T-helper 1 cell treated with Interleukin-12 subunit alpha and Interleukin-12 subunit beta and Interleukin-4 antibody, amounts not matched to agents 30 μg/mL and 1 μg/mL, for 36 hours (primary cell): ENCODE measurements at regions not wholly inside any gene's neighbourhood (a gene's known extent, or its start where the extent isn't known, plus 50 kb on each side); places are given as distances from the start of the nearest gene placed in this dataset.
"Not testable (repeated sequence)": the region's sequence is repeated elsewhere in the genome, so short reads cannot be mapped to it uniquely, and the experiment has no call there.

Experiments used
- H3K27ac Mint-ChIP-seq: one replicate; pipeline ENCODE4 v1.8.0; 2021; ENCODE audit warnings: mild to moderate bottlenecking, mixed read lengths
- H3K27me3 Mint-ChIP-seq: one replicate; pipeline ENCODE4 v1.8.0; 2021; ENCODE audit warnings: low read depth, mixed read lengths
- H3K36me3 Mint-ChIP-seq: one replicate; pipeline ENCODE4 v1.8.0; 2021; ENCODE audit warnings: low read depth, mixed read lengths
- H3K4me1 Mint-ChIP-seq: one replicate; pipeline ENCODE4 v1.8.0; 2021; ENCODE audit warnings: low read depth, mixed read lengths
- H3K4me3 Mint-ChIP-seq: one replicate; pipeline ENCODE4 v1.8.0; 2021; ENCODE audit warnings: mild to moderate bottlenecking, moderate library complexity, mixed read lengths
- H3K9me3 Mint-ChIP-seq: one replicate; pipeline ENCODE4 v1.8.0; 2021; ENCODE audit warnings: mixed read lengths

DNA sequence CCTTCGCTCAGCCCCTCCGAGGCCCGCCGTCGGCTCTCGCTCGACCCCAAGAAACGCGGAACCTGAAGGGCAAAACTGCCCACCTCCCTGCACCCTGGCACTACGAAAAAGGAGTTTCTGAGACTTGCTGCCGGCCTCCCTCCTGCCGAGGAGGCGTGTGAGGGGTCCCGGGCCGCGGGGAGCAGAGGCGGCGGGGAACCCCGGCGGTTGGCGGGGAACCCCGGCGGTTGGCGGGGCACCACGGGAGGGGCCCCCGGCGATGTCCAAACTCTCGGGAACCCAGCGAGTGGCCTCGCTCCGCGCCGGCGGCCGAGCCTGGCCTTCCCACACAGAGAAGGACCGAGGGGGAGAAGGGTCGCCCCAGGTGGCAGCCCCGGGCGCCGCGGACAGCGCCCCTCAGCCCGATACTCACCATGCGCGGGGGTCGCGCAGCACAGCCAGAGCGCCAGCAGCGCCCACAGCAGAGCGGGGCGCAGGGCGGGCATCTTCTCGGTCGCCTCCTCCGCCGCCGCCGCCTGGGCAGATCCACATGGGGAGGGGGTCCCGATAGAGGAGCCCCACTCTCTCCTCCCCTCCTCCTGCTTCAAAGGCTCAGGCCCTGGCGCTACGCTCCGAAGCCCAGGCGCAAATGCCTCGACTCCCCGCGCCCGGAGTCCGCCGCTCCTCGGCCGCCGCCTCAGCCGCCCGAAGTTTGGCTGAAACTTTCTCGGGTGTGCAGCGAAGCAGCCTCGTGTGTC lies 69.4 kb upstream of the NUDT4B start:
- H3K36me3 Mint-ChIP-seq, H3K9me3 Mint-ChIP-seq, H3K27me3 Mint-ChIP-seq, H3K4me1 Mint-ChIP-seq, H3K27ac Mint-ChIP-seq: not testable (repeated sequence)
- H3K4me3 Mint-ChIP-seq: peak overlapping the region; percentile 56

DNA sequence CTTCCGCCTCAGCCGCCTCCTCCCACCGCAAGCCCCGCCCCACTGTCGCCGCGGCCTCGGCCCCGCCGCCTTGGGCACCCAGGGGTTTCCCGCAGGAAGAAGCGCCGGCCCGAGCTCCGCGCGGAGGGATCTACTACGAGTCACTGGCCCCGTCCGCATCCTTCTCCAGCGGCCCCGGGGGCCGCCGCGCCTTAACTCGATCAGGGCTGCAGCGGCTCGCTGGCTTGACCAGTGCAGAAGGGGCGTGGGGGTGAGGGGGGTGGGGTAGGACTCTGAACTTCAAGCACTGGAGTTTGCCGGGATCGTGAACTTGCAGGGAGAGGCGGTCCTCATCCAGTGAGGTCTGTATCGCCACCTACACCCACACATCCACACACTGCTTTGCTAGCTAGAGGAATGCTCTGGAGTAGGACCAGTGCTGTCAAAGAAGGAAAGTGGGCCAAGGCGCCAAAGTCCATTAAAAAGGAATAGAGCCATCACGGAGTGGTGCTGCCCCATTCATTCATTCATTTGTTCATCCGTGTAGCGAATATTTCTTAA lies 68.7 kb upstream of the NUDT4B start:
- not testable (repeated sequence) for H3K9me3 Mint-ChIP-seq, H3K27ac Mint-ChIP-seq, H3K27me3 Mint-ChIP-seq, H3K36me3 Mint-ChIP-seq, H3K4me1 Mint-ChIP-seq
- peak overlapping the region; percentile 56 for H3K4me3 Mint-ChIP-seq

DNA sequence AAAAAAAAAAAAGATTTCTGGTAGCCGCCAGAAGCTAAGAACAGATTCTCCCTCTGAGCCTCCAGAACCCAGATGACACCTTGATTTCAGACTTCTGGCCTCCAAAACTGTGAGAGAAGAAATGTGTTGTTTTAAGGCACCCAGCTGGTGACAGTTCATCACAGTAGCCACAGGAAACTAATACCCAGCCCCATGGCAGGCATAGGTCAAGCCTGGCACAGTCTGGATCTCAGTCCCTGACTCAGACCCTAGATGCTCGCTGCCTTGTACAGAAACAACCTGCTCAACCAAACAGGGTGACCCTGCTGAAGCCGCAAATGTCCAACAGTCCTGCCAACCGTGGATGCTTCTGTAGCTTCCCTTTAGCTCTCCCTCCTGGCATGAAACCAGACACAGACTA lies 61.8 kb upstream of the NUDT4B start:
- not testable (repeated sequence) for H3K4me3 Mint-ChIP-seq, H3K36me3 Mint-ChIP-seq, H3K9me3 Mint-ChIP-seq, H3K4me1 Mint-ChIP-seq, H3K27me3 Mint-ChIP-seq, H3K27ac Mint-ChIP-seq

DNA sequence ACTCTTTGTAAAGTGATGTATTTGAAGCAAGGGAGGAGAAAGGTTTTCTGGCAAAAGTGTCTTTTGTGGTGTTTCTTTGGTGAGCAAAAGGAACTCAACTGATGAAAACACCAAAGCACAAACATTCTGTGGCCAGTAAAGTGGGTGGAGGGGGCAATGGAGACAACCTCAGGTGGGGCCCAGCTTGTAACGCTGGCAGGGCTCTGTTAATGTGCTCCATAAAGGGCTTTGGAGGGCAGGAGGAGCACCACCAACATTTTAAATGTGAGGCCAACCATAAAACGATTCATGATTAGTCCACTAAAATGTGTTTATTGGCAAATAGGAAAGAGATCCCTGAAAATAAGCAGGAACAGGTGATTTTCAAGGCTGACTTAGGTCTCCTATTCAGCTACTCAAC lies 61.2 kb upstream of the NUDT4B start:
- not testable (repeated sequence) for H3K9me3 Mint-ChIP-seq, H3K27ac Mint-ChIP-seq, H3K4me1 Mint-ChIP-seq, H3K36me3 Mint-ChIP-seq, H3K27me3 Mint-ChIP-seq, H3K4me3 Mint-ChIP-seq
